DMS153 treated with DMSO at 0.1 percent for 48 hours (cell line): ENCODE measurements at regions not wholly inside any gene's neighbourhood (a gene's known extent, or its start where the extent isn't known, plus 50 kb on each side); places are given as distances from the start of the nearest gene placed in this dataset.

ENCODE experiments used
- DNase-seq: peaks from one replicate; lab custom pipeline; 2025; ENCODE audit not compliant: unreplicated experiment; lab: John Stamatoyannopoulos, UW

DNA sequence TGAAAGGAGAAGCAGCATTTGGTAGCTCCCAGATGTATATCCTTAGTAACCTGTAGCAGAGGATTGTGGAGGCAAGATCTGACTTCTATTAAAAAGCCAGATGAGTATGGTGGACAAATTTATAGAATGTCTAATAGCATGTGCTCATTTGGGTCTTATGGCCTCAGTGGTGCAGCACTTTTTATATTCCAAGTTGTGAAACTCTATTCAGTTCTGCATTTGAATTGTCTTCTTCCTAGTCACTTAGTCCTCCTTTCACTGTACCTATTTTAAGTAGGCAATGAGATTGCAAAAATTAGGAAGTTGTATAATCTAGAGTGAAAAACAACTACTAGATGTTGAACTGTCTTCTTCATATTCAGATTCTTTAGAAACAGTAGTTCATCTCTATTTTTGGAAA lies 412.5 kb upstream of the PCDH9 start:
- no peak for DNase-seq

DNA sequence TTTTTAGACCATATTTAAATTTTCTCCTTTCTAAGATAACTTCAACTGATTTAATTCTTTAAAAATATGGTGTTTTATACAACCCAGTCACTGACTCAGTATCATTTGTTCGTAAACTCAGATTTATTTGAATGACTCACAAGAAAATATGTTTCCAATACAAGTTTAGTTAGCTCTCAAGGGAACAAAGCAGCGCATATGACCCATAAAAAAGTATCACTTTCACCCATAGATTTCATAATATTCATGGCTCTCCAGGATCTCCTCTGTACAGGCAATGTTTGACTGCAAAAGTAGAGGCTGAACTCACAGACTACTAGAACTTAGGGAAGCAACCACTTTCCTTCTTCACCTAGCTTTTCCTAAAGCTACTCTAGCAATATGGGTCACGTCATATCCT lies 405.6 kb upstream of the PCDH9 start:
- no peak for DNase-seq

GRCh38 chr13:67632590-67632989 lies 402.5 kb upstream of the PCDH9 start:
- DNase-seq = no peak

DNA sequence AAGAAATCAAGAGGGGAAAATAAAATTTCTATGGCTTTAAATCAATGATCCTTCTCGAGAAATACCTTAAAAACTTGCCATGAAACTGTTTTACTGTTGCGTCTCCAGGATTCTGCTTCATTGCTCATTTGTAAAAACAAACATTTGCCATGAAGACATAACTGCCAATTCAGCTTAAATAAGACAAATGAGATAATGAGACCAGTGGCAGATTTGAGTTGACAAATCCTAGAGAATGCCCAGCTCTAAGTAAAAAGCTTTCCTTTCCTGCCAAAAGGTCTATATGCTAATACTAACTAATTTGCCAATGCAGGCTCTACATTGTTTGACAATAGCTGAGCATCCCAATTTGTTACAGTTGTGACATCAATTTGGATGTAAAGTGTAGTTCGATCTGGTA lies 400.5 kb upstream of the PCDH9 start:
- no peak for DNase-seq

DNA sequence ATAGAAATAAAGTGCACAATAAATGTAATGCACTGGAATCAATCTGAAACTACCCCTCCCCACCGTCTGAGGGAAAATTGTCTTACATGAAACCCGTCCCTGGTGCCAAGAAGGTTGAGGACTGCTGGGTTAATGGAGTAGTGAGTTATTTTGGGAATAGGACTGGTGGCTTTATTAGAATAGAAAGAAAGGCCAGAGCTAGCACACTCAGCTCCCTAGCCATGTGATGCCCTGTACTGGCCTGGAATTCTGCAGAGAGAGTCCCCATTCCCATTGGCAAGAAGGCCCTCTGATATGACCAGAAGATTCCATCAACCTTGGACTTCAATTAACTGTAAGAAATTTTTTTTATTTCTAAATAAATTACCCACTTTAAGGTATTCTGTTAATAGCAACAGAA lies 393.5 kb upstream of the PCDH9 start:
- DNase-seq = no peak

GRCh38 chr13:67620665-67621064 lies 390.5 kb upstream of the PCDH9 start:
- no peak for DNase-seq

DNA sequence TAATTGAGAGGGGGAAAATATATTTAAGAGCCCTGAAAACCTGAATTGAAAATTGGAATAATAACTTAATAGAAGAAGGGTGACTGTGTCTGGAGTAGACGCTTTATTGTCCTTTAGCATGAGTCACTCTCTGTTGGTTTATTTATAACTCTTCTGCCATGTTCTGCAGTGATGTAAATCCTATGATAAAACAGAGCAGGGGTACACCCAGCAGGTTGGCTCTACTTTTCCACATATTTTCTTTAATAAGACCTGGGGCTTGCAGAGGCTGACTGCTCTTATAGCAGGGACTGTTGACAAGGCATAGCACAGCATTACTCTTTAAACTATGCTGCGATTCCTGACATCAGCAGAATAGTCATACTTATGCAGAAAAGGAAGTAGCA lies 389.9 kb upstream of the PCDH9 start:
- DNase-seq = no peak

GRCh38 chr13:67619351-67619994 lies 389.3 kb upstream of the PCDH9 start:
- no peak for DNase-seq

DNA sequence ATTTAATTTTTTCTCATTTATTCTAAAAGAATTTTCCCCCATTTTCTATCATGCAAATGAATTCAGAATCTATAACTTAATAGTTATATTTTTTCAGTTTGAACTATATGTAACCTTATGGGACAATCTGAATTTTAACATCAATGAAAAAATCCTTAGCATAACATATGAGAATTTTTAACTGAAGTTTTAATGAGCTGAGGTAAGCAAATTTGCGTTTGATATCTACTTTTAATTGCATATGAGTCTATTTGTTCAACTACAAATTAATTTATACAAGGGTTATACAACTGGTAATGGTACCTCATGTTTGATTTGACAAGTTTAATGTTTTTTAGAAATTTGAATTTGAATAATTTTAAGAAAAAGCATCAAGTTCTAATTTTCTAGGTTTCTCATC lies 384.4 kb upstream of the PCDH9 start:
- no peak for DNase-seq

DNA sequence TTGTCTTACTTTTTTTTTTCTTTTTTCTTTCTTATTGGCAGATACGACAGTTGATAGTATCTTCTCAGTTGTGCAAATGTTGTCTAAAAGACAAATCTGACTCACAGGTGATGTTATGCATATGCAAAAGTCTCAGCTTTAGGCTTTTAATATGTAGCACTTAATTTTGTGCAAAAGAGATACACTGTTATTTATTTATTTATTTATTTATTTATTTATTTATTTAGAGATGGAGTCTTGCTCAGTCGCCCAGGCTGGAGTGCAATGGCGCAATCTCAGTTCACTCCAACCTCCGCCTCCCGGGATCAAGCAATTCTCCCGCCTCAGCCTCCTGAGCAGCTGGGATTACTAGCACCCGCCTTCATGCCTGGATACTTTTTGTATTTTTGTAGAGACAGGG lies 383.9 kb upstream of the PCDH9 start:
- DNase-seq = no peak

DNA sequence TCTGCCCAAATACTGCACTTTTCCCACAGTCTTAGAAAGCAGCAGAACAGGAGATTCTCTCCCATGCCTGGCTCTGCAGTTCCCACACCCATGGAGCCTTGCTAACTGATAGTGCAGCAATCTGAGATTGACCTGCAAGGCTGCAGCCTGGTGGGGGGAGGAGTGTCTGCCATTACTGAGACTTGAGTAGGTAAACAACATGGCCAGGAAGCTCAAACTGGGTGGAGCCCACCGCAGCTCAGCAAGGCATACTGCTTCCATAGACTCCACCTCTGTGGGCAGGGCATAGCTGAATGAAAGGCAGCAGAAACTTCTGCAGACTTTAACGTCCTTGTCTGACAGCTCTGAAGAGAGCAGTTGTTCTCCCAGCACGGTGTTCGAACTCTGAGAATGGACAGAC lies 358.5 kb upstream of the PCDH9 start:
- DNase-seq = no peak

- no peak for DNase-seq
Measured at GRCh38 chr13:67577361-67577760, 347.2 kb upstream of the PCDH9 start.

DNA sequence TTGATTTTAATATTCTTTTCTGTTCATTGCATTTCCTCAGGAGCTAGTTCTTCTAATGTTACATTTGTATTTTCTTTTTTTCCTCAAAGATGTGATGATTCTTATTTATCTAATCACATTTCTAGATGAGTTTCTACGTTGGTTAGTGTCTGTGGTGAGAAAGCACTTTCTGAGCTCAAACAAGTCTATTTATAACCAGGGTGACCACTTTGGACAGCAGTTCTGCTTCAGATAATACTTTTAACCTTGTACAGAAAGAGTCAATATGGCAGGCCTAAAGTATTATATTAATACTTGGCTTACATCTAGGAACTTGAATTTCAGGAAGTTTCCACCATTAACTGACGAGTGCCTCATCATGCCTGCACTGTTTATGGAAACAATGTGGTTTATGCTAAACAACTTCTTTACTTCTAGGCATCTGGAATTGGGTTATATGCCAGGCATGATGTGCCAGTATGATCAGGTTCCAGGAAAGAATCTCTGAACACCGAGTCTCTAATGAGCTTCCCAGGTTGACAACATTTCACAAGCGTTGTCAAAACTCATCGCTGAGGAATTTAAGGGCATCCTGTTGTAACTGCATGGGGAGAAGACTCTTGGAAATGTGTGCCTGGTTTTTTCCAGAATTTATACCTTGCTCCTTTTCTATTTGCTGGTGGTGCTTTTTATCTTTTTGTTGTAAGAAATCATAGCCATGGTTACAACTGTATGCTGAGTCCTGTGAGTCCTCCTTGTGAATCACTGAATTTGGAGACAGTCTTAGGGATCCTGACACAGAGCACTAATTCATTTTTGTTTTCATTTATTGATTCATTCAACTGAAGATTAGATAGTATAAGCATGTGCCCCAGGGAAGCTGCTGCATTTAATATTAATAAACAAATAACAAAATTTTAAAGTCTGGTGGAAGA lies 344.4 kb upstream of the PCDH9 start:
- DNase-seq = no peak

- DNase-seq = no peak
Measured at GRCh38 chr13:67568205-67568604, 338.1 kb upstream of the PCDH9 start.

DNA sequence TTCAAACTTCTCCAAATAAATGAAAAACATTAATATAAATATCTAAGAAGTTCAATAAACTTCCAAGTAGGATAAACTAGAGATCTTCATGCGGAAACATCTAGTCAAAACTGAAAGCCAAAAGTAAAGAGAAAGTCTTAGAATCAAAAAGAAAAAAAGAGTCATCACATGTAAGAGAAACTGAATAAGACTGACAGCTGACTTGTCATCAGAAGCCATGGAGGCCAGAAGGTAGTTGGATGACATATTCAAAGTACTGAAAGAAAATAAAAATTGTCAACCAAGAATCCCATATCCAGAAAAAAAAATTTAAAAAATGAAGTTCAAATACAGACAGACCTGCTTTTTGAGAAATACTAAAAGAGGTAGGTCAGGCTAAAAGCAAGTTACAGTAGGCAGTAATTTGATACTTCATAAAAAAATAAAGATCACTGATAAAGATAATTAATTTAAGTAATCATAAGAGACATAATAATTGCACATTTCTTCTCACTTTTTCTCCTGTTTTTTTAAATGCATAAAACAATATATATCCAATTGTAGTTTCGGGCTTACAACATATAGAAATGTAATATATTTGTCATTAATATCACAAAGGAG lies 327.6 kb upstream of the PCDH9 start:
- no peak for DNase-seq

DNA sequence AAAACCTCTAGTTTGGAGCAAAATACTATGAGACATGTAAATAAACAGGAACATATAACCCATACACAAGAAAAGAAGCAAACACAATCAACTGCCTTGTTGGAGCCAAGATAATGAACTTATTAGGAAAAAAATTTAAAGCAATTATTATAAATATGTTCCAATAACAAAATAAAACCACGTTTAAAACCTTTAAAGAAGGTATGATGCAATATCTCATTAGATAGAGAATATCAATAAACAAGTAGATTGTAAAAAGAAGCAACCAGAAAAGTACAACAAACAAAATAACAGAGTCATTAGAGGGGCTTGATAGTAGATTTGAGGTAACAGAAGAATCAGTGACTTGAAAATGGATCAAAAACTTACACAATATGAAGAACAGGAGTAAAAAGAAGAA lies 327.0 kb upstream of the PCDH9 start:
- DNase-seq = no peak

GRCh38 chr13:67554746-67555452 lies 324.8 kb upstream of the PCDH9 start:
- no peak for DNase-seq

GRCh38 chr13:67554286-67554685 lies 324.1 kb upstream of the PCDH9 start:
- DNase-seq = no peak

- no peak for DNase-seq
Measured at GRCh38 chr13:67549331-67549730, 319.2 kb upstream of the PCDH9 start.

DNA sequence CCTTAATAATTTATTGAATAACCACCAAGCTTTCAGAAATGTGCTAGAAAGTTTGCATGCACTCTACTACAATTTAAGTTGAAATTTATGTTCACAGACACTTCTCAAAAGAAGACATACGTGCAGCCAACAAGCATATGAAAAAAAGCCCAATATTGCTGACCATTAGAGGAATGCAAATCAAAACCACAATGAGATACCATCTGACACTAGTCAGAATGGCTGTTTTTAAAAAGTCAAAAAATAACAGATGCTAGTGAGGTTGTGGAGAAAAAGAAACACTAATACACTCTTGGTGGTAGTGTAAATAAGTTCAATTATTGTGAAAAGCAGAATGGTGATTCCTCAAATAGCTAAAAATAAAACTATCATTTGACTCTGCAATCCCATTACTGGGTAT lies 308.8 kb upstream of the PCDH9 start:
- DNase-seq = no peak

DNA sequence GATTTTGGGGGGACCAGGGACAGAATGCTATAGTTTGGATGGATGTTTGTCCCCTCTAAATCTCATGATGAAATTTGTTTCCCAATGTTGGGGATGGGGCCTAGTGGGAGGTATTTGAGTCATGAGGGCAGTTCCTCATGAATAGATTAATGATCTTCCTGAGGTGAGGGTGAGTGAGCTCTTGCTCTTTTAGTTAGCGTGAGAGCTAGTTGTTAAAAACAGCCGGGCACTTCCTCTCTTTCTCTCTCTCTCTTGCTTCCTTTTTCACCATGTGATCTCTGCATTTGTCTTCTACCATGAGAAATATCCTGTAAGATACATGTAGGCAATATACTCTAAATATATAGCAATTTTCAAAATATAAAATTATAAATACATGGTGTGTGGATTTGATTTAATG lies 290.8 kb upstream of the PCDH9 start:
- DNase-seq = no peak

DNA sequence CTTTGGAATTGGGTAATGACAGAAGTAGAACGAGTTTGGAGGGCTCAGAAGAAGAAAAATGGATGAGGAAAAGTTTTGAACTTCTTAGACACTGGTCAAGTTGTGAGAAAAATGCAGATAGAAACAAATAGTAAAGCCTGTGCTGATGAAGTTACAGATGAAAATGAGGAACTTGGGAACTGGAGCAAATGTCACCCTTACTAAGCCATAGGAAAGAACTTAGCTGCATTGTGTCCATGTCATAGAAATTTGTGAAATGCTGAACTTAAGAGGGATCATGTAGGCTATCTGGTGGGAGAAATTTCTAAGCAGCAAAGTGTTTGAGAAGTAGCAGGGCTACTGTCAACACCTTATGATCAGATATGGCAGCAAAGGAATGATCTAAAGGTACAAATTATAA lies 289.2 kb upstream of the PCDH9 start:
- no peak for DNase-seq
